Spleen (tissue), 7 donors: ENCODE measurements at regions not wholly inside any gene's neighbourhood (a gene's known extent, or its start where the extent isn't known, plus 50 kb on each side); places are given as distances from the start of the nearest gene placed in this dataset.

Source experiments
- POLR2A ChIP-seq, 3 donors: fragments of 450-650 bp; IDR thresholded peaks; one replicate each; pipeline ENCODE4 v1.5.1; 2017; ENCODE audit warnings: antibody characterized with exemption in 3 of 3, mild to moderate bottlenecking in 1 of 3
- TF ChIP-seq, protein P1 (sequence below), 11 experiments: fragments of 200-600 bp in 7 of 11; fragments of 450-650 bp in 4 of 11; sonication (generic) in 4 of 11; IDR thresholded peaks in 8 of 11; conservative IDR thresholded peaks in 3 of 11; 1 replicate in 7 of 11; 2 replicates in 4 of 11; pipeline versions ENCODE4 v1.4.0 to v1.8.0; 2016 to 2021; ENCODE audit warnings: antibody characterized with exemption in 11 of 11, inconsistent platforms in 4 of 11, mild to moderate bottlenecking in 1 of 11
- donor health status: DM: no; HTN: no; CAD: no; lungs with moderate emphysema.
- donor health status: DM: no; HTN: no; CAD: no.
- donor health status: DM: no; HTN: no; CAD: no.

DNA sequence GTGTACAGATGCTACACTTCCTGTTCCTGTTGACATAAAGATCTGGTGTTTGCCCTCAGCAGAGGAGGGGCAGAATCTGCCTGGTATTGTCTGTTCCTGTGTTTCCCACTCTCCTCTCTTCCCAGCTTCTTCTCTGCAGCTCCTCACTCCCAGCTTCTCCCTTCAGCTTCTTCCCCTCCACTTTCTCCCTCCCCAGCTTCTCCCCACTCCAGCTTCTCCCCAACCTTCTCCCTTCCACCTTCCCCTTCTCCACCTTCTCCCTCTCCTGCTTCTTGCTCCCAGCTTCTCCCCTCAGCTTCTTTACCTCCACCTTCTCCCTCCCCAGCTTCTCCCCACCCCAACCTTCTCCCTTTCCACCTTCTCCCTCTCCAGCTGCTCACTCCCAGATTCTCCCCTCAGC is 148.9 kb upstream of the IRX2 start:
- TF ChIP-seq, protein P1, sequence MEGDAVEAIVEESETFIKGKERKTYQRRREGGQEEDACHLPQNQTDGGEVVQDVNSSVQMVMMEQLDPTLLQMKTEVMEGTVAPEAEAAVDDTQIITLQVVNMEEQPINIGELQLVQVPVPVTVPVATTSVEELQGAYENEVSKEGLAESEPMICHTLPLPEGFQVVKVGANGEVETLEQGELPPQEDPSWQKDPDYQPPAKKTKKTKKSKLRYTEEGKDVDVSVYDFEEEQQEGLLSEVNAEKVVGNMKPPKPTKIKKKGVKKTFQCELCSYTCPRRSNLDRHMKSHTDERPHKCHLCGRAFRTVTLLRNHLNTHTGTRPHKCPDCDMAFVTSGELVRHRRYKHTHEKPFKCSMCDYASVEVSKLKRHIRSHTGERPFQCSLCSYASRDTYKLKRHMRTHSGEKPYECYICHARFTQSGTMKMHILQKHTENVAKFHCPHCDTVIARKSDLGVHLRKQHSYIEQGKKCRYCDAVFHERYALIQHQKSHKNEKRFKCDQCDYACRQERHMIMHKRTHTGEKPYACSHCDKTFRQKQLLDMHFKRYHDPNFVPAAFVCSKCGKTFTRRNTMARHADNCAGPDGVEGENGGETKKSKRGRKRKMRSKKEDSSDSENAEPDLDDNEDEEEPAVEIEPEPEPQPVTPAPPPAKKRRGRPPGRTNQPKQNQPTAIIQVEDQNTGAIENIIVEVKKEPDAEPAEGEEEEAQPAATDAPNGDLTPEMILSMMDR (IDR thresholded peaks at IDR 0.05 in 8 of 11, conservative IDR thresholded peaks at IDR 0.05 in 3 of 11): no peak
- no peak for TF ChIP-seq POLR2A (IDR thresholded peaks at IDR 0.05)
